GM12875 (cell line): ENCODE measurements at regions not wholly inside any gene's neighbourhood (a gene's known extent, or its start where the extent isn't known, plus 50 kb on each side); places are given as distances from the start of the nearest gene placed in this dataset.

Source experiments
- H3K4me3 ChIP-seq: one replicate; pipeline ENCODE4 v1.5.1; 2011; ENCODE audit warnings: low read depth, low read length, control low read depth
- CTCF ChIP-seq: IDR thresholded peaks from 2 replicates; pipeline ENCODE4 v1.5.1; 2011; ENCODE audit warnings: low read depth, mild to moderate bottlenecking, control low read depth, inconsistent platforms, low read length, moderate library complexity, borderline replicate concordance; ENCODE audit not compliant: insufficient read depth

GRCh38 chr2:221931251-221931991, 359.3 kb upstream of the EPHA4 start:
- no peak overlapping the region for H3K4me3 ChIP-seq
- no peak for TF ChIP-seq CTCF

- no peak overlapping the region for H3K4me3 ChIP-seq
- no peak for TF ChIP-seq CTCF
Observed at GRCh38 chr2:221929259-221929658, 357.2 kb upstream of the EPHA4 start.

GRCh38 chr2:221926327-221926726, 354.2 kb upstream of the EPHA4 start:
- no peak for TF ChIP-seq CTCF
- no peak overlapping the region for H3K4me3 ChIP-seq

- H3K4me3 ChIP-seq: no peak overlapping the region
- no peak for TF ChIP-seq CTCF
Observed at GRCh38 chr2:221924576-221924975, 352.5 kb upstream of the EPHA4 start.

GRCh38 chr2:221915926-221916325, 343.8 kb upstream of the EPHA4 start:
- no peak overlapping the region for H3K4me3 ChIP-seq

GRCh38 chr2:221914334-221914880, 342.3 kb upstream of the EPHA4 start:
- no peak for TF ChIP-seq CTCF
- H3K4me3 ChIP-seq: no peak overlapping the region

More at GRCh38 chr2:221915926-221916325, 343.8 kb upstream of the EPHA4 start:
- TF ChIP-seq CTCF: no peak

- no peak for TF ChIP-seq CTCF
- no peak overlapping the region for H3K4me3 ChIP-seq
Observed at GRCh38 chr2:221911890-221912289, 339.8 kb upstream of the EPHA4 start.
